ENCODE measurements at regions not wholly inside any gene's neighbourhood (a gene's known extent, or its start where the extent isn't known, plus 50 kb on each side); places are given as distances from the start of the nearest gene placed in this dataset.

DNA sequence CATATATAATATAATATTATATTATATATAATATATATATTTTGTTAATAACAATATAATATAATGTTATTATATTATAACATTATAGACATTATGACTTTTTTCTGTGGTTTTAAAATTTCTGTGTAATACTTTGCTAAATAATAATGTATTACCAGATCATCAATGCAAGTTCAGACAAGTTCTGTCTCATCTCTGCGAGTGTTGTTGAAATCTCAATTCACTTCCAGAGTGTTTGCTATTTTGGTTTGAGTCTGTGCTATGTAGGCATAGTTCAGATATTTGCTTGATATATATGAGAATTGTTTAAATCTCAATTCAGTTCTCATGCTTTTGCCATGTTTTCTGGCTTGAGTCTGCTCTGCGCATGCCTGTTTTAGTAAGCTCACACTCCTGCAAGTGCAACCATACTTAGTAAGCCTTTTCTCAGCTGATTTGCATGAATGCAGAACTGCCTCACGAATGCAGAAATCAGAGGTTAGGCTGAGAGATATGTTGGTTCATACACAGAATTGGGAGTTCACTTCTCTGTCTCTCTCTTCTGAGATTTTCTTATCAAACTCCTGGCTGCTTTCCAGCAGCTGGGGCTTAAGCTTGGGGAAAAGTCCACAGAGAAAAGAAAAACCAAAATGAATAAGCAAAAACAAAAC lies 830.2 kb upstream of the SORCS1 start:
- TF ChIP-seq, protein P1, sequence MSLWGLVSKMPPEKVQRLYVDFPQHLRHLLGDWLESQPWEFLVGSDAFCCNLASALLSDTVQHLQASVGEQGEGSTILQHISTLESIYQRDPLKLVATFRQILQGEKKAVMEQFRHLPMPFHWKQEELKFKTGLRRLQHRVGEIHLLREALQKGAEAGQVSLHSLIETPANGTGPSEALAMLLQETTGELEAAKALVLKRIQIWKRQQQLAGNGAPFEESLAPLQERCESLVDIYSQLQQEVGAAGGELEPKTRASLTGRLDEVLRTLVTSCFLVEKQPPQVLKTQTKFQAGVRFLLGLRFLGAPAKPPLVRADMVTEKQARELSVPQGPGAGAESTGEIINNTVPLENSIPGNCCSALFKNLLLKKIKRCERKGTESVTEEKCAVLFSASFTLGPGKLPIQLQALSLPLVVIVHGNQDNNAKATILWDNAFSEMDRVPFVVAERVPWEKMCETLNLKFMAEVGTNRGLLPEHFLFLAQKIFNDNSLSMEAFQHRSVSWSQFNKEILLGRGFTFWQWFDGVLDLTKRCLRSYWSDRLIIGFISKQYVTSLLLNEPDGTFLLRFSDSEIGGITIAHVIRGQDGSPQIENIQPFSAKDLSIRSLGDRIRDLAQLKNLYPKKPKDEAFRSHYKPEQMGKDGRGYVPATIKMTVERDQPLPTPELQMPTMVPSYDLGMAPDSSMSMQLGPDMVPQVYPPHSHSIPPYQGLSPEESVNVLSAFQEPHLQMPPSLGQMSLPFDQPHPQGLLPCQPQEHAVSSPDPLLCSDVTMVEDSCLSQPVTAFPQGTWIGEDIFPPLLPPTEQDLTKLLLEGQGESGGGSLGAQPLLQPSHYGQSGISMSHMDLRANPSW (CRISPR knock-in tag; conservative IDR thresholded peaks at IDR 0.05; ENCODE audit: low read depth), result no peak
- TF ChIP-seq GABPB1 (CRISPR knock-in tag; IDR thresholded peaks at IDR 0.05), result no peak
- TF ChIP-seq, protein P2, sequence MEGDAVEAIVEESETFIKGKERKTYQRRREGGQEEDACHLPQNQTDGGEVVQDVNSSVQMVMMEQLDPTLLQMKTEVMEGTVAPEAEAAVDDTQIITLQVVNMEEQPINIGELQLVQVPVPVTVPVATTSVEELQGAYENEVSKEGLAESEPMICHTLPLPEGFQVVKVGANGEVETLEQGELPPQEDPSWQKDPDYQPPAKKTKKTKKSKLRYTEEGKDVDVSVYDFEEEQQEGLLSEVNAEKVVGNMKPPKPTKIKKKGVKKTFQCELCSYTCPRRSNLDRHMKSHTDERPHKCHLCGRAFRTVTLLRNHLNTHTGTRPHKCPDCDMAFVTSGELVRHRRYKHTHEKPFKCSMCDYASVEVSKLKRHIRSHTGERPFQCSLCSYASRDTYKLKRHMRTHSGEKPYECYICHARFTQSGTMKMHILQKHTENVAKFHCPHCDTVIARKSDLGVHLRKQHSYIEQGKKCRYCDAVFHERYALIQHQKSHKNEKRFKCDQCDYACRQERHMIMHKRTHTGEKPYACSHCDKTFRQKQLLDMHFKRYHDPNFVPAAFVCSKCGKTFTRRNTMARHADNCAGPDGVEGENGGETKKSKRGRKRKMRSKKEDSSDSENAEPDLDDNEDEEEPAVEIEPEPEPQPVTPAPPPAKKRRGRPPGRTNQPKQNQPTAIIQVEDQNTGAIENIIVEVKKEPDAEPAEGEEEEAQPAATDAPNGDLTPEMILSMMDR (IDR thresholded peaks at IDR 0.05), result no peak
- no peak for TF ChIP-seq FOXJ3 (CRISPR knock-in tag; IDR thresholded peaks at IDR 0.05; ENCODE audit: borderline replicate concordance)
- TF ChIP-seq CREB1 (CRISPR knock-in tag; IDR thresholded peaks at IDR 0.05), result no peak
- TF ChIP-seq, protein P3, sequence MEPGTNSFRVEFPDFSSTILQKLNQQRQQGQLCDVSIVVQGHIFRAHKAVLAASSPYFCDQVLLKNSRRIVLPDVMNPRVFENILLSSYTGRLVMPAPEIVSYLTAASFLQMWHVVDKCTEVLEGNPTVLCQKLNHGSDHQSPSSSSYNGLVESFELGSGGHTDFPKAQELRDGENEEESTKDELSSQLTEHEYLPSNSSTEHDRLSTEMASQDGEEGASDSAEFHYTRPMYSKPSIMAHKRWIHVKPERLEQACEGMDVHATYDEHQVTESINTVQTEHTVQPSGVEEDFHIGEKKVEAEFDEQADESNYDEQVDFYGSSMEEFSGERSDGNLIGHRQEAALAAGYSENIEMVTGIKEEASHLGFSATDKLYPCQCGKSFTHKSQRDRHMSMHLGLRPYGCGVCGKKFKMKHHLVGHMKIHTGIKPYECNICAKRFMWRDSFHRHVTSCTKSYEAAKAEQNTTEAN (CRISPR knock-in tag; IDR thresholded peaks at IDR 0.05), result no peak

Data from WTC11 (cell line).